GM19025 (cell line): ENCODE measurements at regions not wholly inside any gene's neighbourhood (a gene's known extent, or its start where the extent isn't known, plus 50 kb on each side); places are given as distances from the start of the nearest gene placed in this dataset.
"Not testable (repeated sequence)": the region's sequence is repeated elsewhere in the genome, so short reads cannot be mapped to it uniquely, and the experiment has no call there.

ENCODE experiments used
- ATAC-seq: cut with Tn5 transposase; IDR thresholded peaks from one replicate; pipeline ENCODE4 v1.9.1; 2021; ENCODE audit warnings: mild to moderate bottlenecking, low read depth, moderate library complexity; ENCODE audit not compliant: unreplicated experiment

DNA sequence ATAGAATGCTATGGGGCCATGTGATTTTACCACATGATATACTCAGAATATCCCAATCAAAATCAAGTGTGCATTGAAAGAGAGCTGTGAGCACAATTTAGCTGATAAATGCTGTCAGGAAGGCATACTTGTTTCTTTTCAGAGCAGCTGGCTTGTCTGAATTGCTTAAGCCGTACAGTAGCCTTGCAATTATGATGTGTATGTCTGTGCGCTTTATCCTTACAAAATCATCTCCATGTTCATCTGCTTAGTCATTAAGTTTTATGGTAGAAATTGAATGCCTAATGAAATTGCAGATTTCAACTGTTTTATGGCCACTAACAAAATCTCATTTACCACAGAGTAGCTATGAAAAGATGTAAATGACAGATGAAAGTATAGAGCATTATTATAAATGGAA lies 346.0 kb upstream of the DLGAP1 start:
- no peak for ATAC-seq

DNA sequence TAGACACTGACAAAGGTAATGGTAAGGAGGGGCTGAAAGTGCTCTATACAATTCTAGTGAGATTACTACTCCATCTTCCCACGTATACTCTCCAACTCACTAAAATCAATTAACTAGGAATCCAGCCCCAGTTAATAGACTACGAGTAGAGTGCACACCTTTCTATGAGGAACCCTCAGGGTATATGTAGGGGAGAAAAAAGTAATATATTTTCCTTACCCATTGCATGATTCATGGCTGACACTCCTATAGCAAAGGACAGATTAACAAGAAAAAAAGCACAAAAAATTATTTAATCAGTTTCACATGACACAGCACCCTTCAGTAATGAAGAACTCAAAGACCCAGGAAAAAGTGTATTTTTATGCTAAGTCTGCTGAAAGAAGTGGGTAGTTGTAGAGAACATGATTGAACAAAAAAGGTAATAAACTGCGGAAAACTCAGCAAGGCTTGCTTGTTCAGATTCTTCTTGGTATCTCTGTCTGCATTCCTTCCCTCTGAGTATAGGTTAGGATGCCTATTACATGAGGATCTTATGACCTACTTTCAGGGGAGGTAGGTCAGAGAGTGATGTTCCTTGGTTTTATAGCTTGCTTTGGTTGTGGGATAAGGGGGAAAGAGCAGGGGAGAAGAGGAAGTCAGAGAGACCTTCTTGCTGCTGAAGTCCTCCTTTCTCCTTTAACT lies 342.0 kb upstream of the DLGAP1 start:
- no peak for ATAC-seq

DNA sequence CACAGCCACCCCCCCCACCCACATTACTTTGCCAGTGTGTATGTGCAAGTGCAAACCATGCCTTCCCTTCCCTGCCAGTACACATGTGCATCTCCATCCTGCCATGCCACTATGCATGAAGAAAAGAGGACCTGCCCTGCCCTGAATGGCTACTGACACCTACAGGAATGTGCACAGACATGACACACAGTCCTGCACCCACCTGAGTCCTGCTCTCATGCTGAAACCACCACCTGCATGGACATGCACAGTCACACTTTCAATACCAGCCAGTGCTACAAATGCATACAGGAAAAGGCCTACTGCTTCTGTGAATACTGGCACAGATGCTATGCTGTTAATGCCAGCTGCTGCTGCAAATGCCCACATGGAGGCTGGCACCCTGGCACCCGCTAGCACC lies 334.4 kb upstream of the DLGAP1 start:
- no peak for ATAC-seq

DNA sequence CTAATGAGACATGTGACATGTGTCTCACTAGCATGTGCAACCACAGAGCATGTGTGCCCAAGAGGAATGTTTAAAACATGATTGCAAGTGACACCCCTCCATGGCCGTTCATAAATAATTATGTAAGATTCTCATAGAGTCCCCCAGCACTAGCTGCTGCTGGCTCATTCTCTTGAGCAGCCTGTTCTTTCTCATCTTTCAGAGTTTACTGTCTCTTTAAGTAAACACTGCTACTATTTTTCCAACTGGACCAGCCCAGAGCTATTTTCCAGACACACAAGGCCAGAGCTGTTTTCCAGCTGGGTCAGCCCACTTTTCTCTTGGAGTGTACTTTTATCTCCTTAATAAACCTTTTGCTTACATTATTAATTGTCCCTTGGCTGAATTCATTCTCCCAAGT lies 326.8 kb upstream of the DLGAP1 start:
- no peak for ATAC-seq

DNA sequence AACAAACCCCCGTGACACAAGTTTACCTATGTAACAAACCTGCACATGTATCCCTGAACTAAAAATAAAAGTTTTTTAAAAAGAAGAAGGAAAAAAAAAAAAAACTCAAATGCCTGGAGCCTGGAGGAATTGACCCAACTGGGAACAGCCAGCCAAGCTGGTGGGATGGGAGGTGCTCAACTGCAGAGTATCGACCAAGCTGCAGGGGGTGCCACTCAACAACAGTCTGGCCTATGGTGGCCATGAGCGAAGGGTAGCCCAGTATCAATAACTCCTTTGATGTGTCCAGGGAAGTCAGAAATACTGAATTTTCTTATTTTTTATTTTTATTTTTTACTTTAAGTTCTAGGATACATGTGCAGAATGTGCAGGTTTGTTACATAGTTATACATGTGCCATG lies 310.3 kb upstream of the DLGAP1 start:
- ATAC-seq: no peak

DNA sequence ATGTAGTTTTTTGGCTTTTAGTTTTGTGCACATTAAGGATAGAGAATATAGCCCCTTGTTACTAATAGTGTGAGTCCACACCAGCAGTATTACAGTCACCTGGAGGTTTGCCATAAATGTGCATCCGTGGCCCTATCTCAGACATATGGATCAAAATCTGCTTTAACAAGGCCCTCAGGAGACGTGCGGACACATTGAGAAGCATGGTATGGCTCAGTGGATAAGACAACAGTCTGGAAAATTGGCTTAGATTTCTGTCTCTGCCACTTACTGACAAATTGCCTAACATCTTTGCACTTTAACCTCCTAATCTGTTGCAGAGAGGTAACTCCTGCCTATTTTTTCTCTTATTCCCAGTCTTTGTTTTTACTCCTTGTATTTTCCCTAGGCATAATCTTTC lies 307.2 kb upstream of the DLGAP1 start:
- ATAC-seq: no peak

DNA sequence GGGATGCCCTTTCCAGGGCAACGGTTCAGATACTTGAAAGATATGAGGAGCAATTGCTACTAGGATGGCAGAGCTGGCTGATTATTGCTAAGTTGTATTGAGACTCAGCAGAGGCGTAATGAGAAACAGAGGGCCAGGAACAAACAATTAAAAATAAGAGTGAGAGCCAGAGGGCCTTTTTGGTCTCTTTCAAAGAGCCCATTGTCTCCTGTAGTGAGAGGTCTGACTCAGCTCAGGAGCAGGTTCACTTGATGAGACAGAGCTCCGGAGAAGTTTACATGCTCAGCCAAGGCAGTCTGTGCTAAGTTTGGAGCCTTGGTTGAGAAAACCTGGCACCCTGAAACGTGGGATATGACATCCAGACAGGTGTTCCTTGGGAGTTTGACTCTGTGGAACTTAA lies 303.9 kb upstream of the DLGAP1 start:
- no peak for ATAC-seq

DNA sequence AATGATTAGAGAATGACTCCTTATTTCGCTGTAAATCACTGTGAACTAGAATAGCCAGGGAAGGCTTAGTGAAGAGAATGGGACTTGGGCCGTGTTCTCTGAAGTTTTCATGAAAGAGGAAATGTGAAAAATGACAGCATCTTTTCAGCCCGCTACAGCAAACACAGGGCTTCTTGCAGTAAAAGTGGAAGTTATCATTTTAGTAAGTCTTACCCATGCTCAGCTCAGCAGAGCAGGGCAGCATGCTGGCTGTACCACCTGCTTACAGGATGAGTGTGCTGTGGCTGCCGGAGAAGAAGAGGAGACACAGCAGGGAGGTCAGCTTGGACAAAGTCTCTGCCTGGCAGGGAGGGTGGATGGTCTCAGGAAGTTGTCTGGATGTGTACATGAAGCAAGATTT lies 300.7 kb upstream of the DLGAP1 start:
- ATAC-seq: peak; percentile 71

DNA sequence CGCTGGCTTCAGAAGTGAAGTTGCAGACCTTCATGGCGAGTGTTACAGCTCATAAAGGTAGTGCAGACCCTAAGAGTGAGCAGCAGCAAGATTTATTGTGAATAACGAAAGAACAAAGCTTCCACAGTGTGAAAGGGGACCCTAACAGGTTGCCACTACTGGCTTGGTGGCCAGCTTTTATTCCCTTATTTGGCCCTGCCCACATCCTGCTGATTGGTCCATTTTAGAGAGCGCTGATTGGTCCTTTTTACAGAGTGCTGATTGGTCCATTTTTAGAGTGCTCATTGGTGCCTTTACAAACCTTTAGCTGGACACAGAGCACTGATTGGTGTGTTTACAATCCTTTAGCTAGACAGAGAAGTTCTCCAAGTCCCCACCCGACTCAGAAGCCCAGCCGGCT lies 298.0 kb upstream of the DLGAP1 start:
- ATAC-seq: not testable (repeated sequence)

DNA sequence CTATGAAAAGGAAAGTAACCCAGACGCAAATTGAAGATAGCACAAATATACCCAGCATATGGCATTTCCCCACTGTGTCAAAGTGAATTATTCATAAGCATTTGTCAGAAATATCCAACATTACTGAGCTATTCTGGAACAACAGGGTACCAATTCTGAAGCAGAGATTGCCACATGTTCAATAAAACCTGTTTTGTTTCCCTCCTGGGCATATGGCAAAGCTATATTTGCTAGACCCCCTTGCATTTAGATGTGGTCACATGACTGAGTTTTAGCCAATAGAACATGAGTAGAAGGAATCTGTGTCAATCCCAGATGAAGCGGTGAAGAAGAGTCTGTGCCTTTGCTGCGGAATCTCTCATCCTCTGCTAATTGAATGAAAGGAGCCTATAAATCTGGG lies 296.4 kb upstream of the DLGAP1 start:
- ATAC-seq: no peak

DNA sequence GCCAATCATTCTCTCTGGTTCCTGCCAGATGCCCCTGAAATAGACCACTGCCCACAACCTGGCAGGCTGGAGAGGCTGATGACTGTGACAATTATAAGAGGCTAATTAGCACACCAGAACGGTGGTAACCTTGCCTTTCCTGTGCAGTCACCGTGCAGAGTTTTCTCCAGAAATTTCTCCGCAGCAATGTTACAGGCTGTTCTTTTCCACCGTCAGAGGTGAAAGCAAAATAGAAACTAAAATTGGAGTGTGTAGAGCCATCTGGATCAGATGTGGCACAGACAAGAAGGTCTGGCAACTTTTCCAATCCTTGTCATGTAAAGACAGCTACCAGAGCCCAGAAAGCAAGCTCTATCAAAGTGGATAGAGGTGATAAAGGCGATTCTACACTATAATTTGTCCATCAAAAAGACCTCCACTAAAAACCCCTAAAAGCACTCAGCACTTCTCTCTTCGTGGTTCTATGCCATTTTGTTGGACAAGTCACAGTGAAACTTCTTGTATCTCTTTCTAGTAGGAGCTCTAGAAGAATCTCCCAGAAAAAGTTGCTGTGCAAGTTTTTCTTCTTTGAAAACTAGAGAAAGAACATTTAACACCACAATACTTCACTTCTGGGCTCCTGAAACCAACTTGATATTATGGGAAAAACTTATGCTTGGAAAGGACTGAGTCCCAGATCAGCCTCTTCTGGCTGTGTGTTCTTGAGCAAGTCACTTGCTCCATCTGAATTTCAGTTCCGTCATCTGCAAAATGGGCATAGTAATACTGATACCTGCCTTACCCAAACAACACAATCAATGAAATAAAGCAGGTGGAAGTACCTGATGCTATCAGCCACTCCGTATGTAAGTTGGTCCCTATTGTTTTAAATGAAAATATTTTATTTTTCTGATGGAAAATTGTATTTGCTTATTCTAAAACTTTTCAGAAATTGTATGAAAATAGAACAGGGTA lies 295.6 kb upstream of the DLGAP1 start:
- no peak for ATAC-seq

DNA sequence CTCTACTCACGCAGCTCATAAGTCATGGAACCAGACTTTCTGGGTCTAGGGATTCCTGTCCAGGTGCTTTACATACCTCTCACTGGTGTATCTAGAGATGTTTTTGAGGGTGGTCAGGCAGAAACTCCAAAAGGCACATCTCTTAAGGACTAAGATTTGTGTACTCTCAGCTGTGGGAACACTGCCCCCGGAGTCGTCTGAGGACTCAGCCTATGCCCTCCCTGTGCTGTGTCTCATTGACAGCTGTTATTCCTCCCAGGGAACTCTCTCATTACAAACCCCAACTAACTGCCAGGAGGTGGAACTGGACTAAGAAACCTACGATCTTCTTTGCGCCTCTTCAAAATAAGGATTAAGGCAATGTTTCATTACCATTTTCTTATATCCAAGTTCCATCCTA lies 293.9 kb upstream of the DLGAP1 start:
- ATAC-seq: no peak

DNA sequence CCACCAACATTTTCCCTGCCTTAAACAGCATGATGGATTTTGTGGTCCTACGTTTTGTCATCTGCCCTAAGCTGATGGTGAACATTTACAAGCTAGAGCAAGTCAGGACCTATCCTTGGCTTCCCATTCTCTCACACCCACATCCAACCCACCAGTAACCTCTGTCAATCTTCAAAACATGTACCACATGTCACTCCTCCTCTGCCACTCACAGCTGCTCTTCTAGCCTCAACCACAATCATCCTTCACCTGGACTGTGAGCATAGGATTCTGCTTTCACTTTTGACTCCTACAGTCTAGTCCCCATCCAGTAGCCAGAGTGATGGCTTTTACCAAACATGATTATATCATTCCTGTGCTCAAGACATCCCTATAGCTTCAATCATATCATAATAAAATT lies 279.8 kb upstream of the DLGAP1 start:
- no peak for ATAC-seq

DNA sequence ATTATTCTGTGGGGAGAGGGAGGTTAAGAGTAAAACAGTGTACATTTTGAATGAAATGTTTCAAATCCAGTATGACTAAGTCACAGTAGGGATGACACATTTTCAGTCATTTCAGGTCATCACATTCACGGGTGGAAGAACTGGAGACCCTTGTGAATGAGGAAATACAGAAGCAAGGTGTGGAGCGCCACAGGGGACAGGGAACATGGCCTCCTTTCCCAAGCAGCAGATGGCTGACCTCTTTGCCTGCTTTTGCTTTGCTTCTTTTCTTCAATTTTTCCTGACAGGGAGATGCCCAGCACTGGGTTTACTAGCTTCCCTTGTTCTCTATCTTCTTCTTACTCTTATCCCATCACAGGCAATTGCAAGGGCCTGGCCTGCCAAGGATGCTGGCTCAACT lies 278.9 kb upstream of the DLGAP1 start:
- ATAC-seq: no peak

DNA sequence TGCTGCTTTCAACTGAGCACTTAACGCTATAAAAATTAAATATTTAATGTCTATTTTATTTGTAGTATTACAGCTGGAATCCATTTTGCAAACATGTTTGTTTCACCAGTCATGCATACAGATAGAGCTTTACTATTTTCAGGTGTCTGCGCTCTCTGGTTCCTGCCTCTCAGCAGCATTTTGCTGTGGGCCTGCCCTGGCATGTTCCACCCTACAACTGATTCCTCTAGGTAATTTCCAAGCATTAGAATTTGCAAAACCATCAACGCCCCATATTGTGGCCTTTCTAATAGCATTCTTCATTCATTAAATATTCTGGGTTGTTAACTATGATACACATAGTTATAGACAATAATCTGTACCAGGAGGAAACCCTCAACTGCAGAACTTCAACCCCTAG lies 266.4 kb upstream of the DLGAP1 start:
- no peak for ATAC-seq

DNA sequence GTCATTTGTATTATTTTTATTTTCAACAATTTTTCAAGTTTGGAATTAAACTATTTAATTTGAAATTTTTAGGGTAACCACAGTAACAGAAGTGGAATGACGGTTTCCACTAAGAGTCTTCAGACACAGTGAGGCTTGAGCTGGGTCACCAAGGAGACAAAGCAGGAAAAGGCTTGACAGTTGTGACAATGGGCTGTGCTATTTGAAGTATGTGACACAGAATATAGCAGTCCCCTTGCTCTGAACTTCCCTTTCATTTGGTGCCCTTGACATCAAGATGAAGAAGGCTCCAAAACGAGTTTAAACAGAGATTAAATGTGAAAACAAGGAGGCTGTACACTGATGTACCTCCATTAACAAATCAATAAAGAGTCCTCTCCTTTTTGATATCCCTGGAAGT lies 265.4 kb upstream of the DLGAP1 start:
- ATAC-seq: no peak

DNA sequence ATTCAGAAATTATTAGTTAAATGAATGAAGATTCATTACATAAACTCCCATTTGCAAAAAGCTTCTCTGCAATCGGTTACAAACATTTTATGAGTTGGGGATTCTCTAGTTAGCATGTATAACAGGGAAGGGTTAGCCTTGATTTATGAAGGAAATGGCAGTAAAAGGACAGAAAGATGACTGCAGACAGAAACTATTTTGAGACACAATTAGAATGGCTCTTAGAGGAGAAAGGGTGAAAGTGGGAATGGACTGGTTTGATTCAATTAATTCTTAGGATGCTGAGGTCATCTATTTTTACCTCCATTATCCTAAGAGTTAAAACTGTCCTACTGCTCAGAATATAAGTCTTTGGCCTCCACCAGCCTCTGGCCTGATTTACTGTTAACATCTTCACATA lies 250.8 kb upstream of the DLGAP1 start:
- ATAC-seq: no peak

DNA sequence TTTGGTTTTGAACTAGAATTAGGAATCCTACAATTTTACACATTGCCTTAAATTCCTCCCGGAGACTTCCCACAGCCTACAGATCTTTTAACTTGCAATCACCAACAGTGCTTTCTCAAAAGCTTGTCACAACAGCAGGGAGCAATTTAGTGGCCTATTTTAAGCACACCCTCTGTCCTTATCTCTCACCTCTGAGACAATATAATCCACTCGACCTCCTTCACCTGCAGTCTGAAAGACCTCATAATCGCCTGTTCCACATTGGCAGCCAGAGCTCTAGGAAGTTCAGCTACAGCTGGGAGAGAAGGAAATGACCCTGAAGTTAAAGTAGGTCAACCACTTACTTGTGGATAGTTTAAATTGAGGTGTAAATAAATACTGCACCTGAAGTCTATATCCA lies 249.7 kb upstream of the DLGAP1 start:
- no peak for ATAC-seq

DNA sequence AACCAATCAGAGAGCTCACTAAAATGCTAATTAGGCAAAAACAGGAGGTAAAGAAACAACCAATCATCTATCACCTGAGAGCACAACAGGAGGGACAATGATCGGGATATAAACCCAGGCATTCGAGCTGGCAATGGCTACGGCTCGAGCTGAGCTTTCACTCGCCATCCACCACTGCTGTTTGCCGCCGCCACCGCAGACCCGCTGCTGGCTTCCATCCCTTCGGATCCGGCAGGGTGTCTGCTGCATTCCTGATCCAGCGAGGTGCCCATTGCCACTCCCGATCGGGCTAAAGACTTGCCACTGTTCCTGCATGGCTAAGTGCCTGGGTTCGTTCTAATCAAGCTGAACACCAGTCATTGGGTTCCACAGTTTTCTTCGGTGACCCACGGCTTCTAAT lies 236.7 kb upstream of the DLGAP1 start:
- ATAC-seq: no peak

DNA sequence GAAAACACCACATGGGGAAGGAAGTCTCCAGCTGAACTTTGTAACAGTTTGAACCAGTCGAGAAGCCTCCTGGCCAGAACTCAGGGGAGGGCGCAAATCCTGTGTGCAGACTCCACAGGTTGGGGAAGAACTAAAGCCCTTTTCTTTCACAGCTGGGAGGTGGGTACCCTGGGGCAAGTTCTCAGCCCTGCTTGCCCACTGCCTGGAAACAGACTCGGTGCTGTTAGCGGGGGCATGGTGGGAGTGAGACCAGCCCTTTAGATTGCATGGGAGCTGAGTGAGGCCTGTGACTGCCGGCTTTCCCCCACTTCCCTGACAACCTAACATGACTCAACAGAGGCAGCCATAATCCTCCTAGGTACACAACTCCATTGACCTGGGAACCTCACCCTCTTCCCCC lies 223.6 kb upstream of the DLGAP1 start:
- not testable (repeated sequence) for ATAC-seq

DNA sequence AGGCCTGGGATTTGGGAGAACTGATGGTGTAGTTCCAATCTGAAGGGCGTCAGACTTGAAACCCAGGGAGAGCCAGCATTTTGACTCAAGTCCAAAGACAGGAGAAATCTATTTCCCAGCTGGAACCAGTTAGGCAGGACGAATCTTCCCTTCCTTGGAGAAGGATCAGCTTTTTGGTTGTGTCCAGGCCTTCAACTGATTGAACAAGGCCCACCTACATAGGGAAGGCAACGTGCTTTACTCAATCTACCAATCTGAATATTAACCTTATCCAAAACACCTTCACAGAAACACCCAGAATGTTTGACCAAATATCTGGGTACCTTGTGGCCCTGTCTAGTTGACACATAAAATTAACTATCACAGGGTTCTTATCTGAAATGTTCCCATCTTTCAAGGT lies 221.9 kb upstream of the DLGAP1 start:
- no peak for ATAC-seq

DNA sequence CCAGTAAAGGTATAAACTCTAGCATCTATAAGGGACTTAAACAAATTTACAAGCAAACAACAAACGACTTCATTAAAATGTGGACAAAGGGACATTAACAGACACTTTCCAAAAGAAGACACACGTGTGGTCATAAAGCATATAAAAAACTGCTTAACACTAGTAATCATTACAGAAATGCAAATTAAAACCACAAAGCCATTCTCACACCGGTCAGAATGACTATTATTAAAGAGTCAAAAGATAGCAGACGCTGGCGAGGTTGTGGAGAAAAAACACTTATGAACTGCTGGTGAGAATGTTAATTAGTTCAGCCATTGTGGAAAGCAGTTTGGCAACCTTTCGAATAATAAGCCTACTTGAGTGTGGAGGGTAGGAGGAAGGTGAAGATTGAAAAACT lies 217.1 kb upstream of the DLGAP1 start:
- no peak for ATAC-seq
